H7 (cell line): ENCODE measurements at regions not wholly inside any gene's neighbourhood (a gene's known extent, or its start where the extent isn't known, plus 50 kb on each side); places are given as distances from the start of the nearest gene placed in this dataset.
"Not testable (repeated sequence)": the region's sequence is repeated elsewhere in the genome, so short reads cannot be mapped to it uniquely, and the experiment has no call there.

Experiments used
- DNase-seq: peaks from one replicate; pipeline ENCODE4 v3.0.0; 2012
- H3K27me3 ChIP-seq: 2 replicates; pipeline ENCODE4 v1.6.0; 2011; ENCODE audit warnings: mild to moderate bottlenecking, low read length; ENCODE audit not compliant: control insufficient read depth, insufficient read depth
- H3K36me3 ChIP-seq: replicated peaks from 2 replicates; pipeline ENCODE4 v1.5.1; 2011; ENCODE audit warnings: low read length; ENCODE audit not compliant: control insufficient read depth, insufficient read depth
- H3K4me3 ChIP-seq: 2 replicates; pipeline ENCODE4 v1.5.1; 2011; ENCODE audit warnings: low read depth, mild to moderate bottlenecking, control low read depth, low read length, moderate library complexity; ENCODE audit not compliant: insufficient read depth

DNA sequence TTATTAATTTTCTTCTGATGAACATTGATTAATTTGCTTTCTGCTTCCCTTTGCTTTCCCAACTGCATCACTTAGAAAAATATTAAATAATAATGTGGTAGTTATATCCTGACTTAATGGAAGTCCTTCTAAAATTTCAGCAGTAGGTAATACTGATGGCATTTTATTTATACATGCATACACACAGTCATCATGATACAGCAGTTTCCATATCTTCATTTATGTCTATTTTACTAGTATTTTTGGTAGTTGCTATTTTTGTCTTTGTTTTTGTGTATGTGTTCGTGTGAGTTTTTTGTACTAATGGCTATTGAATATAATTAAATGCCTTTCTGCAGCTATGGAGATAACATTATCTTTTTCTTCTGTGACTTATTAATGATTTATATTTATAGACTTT lies 484.7 kb upstream of the CNTN5 start:
- H3K27me3 ChIP-seq, result no peaks in the 10 kb centered on the region; the same call in 1 of the 2 replicates
- no peak overlapping the region for H3K4me3 ChIP-seq
- DNase-seq, result no peak
- no peaks in the 10 kb centered on the region for H3K36me3 ChIP-seq

DNA sequence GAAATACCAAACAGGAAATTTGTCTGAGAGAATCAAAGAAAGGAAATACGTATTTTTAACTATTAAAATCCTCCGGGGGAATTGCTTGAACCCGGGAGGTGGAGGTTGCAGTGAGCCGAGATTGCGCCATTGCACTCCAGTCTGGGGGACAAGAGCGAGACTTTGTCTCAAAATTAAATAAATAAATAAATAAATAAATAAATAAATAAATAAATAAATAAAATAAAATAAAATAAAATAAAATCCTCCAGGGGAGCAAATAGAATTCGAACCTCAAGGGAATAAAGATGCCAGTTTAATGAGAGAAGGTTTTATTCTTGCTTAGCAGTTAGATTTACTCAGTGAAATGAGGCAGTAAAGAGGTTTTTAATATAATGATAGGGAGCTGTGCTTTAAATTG lies 482.4 kb upstream of the CNTN5 start:
- H3K36me3 ChIP-seq, H3K27me3 ChIP-seq, H3K4me3 ChIP-seq, DNase-seq: not testable (repeated sequence)

DNA sequence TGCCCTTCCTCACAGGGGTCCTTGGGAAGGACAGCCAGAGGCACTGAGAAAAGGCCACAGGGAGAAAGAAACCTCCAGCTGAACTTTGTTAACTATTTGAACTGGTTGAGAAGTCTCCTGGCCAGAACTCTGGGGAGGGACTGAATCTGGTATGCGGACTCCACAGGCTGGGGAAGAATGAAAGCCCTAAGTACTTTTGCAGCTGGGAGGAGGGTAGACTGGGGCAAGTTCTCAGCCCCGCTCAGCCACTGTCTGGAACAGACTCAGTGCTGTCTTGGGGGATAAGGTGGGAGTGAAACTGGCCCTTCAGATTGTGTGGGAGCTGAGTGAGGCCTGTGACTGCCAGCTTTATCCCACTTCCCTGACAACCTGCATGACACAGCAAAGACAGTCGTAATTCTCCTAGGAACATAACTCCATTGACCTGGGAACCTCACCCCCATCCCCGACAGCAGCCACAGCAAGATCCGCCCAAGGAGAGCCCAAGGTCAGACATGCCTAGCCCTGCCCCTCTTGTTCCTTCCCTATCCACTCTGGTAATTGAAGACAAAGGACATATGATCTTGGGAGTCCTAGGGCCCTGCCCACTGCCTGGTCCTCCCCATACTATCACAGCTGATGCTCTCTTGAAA lies 475.1 kb upstream of the CNTN5 start:
- Histone ChIP-seq H3K27me3 (no peaks in the 10 kb centered on the region), H3K4me3 (no peak overlapping the region), H3K36me3 (no peaks in the 10 kb centered on the region)
- DNase-seq, result no peak

DNA sequence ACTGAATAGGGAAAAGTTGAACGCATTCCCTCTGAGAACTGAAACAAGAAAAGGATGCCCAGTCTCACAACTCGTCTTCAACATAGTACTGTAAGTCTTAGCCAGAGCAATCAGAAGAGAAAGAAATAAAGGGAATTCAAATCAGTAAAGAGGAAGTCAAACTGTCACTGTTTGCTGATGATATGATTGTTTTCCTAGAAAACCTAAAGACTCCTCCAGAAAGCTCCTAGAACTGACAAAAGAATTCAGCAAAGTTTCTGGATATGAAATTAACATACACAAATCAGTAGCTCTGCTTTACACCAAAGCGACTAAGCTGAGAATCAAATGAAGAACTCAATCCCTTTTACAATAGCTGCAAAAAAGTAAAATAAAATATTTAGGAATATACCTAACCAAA lies 471.2 kb upstream of the CNTN5 start:
- no peak for DNase-seq
- H3K36me3 ChIP-seq, result no peaks in the 10 kb centered on the region
- H3K4me3 ChIP-seq, result no peak overlapping the region
- H3K27me3 ChIP-seq, result no peaks in the 10 kb centered on the region

DNA sequence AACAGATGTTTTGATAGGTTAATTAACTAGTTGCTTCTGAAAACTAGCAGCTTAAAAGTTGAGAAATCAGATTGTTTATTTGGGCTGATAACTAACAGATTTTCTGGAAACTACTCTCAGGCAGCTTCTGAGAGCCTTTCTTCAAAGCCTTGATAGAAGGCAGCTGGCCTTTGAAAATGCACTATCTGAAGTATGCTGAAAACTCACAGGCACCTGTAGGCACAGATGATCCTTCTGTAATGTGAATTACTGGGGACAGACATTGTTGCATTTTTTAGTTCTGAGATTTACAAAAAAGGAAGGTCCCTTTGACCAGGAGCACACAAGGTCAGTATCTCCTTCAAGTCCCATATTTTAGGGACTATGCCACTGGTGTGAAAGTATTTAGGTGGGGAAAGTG lies 460.8 kb upstream of the CNTN5 start:
- Histone ChIP-seq H3K27me3 (no peaks in the 10 kb centered on the region), H3K4me3 (no peak overlapping the region), H3K36me3 (no peaks in the 10 kb centered on the region)
- no peak for DNase-seq

DNA sequence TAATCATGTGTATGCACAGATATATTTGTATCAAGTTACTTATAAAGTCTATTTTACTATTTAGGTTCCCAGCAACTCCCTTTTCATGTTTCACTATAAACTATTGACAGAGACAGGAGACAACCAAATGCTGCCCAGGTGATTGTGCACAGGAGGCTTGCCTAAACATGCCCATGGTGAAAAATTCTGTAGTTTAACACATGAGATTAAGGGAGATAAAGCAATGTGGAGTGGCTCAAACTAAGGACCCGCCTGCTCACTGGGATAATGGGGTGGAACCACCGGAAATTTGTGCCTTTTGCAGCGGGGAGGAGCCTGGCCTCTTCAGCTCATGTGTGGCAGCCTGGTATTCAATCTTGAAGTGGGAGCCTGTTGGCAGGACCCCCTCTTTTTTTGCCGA lies 459.5 kb upstream of the CNTN5 start:
- no peak overlapping the region for H3K4me3 ChIP-seq
- H3K27me3 ChIP-seq, result no peaks in the 10 kb centered on the region
- no peaks in the 10 kb centered on the region for H3K36me3 ChIP-seq
- DNase-seq, result no peak

DNA sequence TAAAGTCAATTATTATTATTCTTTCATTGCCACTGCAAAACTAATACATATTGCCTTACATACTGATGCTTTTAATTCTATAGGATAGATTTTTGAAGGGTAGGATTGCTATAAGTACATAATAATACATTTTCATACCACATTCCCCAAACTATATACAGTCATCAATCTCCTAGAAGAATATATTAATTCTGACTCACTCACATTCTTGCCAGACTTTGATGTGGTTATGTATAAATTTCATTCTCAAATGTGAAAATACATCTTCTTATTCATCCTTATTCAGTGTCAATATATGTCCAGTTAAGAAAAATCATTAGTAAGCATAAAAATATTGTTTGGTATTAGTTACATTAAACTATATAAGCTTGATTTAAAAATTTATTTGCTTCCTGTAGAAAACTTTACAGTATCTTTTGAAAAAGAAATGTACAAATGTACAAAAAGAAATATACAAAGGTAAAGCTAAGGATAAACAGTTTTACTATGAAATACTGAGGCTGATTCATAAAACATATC lies 458.8 kb upstream of the CNTN5 start:
- no peak for DNase-seq
- no peaks in the 10 kb centered on the region for H3K27me3 ChIP-seq
- no peak overlapping the region for H3K4me3 ChIP-seq
- H3K36me3 ChIP-seq, result no peaks in the 10 kb centered on the region

DNA sequence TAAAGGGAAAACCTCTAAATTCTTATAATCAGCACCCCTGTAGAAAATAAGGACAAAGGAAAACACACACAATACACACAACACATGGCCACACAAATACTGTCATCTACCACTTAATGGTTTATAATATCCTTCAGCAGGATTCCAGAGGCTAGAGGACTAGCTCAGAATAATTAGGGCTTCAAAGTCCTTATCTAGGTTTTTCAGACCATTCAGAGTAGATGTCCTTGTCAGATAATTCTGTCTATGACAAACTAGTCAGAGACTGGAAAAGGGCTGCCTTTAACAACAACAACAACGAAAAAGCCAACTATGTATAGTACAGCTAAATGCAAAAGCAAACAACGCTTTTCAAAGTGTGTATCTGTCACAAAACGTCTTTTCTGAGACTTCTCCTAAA lies 456.5 kb upstream of the CNTN5 start:
- Histone ChIP-seq H3K27me3 (no peaks in the 10 kb centered on the region), H3K4me3 (no peak overlapping the region), H3K36me3 (no peaks in the 10 kb centered on the region)
- DNase-seq, result no peak

DNA sequence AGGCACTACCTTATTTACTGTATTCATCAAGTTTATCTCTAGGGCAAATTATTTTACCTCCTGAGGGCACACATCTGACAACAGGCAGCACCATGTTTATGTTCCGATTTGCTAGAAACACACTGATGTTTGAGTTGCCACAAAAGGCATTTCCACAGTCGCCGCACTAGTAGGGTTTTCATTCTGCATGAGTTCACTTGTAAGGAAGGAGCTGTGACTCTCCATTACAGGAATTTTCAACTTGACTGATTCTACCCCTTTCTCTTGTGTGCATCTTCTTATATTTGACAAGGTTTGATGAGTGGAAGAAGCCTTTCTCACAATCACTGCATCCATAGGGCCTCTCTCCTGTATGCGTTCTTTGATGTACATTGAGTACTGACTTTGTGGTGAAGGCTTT lies 455.9 kb upstream of the CNTN5 start:
- Histone ChIP-seq H3K36me3 (no peaks in the 10 kb centered on the region), H3K4me3 (no peak overlapping the region), H3K27me3 (no peaks in the 10 kb centered on the region)
- DNase-seq, result no peak

DNA sequence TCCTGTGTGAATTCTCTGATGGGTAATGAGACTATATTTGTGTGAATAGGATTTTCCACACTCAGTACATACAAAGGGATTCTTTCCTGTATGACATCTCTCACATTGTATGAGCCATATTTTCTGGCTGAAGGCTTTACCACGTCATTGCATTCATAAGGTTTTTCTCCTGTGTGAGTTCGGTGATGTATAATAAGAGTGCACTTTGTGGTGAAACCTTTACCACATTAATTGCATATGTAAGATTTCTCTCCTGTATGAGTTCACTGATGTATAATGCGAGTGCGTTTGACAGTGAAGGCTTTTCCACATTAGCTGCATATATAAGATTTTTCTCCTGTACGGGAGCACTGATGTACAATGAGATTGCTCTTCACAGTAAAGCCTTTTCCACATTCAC lies 455.4 kb upstream of the CNTN5 start:
- H3K4me3 ChIP-seq, result no peak overlapping the region
- no peaks in the 10 kb centered on the region for H3K27me3 ChIP-seq
- no peaks in the 10 kb centered on the region for H3K36me3 ChIP-seq
- DNase-seq, result no peak

DNA sequence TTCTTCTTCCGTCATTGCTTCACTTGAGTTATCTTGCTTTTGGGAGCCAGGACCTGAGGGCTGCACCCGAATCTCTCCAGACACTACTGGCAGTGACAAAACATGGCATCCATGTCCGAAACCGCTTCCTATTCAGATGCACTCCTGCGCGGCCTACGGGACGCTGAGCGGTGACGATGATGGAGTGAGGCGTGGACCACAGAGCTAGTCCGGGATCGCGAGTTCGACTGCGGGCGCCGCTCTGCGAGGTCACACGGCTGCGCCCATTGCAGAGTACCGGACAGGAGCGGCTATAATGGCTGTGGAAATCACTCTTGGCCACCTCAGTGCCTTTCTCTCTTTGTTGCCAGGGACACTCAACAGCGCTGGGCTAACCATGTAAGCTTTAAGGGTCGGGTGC lies 453.8 kb upstream of the CNTN5 start:
- no peak overlapping the region for H3K4me3 ChIP-seq

DNA sequence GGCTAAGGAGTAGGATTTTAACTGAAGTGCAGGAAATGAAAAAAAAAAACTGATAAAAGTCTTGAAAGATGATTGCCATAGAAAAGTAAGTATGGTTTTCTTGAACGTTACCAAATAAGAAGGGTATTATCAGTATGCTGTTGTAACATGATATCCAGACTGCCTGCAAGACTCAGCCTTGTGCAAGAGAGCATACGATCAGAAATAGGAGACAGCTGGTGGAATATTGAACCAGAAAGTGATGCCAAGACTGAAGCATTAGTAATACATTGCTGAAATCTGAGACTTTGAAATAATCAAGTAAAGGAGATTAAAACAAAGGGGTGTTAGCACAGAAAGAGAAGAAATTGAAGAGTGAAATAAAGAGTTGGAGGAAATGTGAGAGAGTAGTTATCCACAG lies 452.7 kb upstream of the CNTN5 start:
- Histone ChIP-seq H3K36me3 (no peaks in the 10 kb centered on the region), H3K4me3 (no peak overlapping the region), H3K27me3 (no peaks in the 10 kb centered on the region)
- DNase-seq, result no peak

More for the DNA sequence above, 453.8 kb upstream of the CNTN5 start:
- Histone ChIP-seq H3K36me3 (no peaks in the 10 kb centered on the region), H3K27me3 (no peaks in the 10 kb centered on the region)
- no peak for DNase-seq

DNA sequence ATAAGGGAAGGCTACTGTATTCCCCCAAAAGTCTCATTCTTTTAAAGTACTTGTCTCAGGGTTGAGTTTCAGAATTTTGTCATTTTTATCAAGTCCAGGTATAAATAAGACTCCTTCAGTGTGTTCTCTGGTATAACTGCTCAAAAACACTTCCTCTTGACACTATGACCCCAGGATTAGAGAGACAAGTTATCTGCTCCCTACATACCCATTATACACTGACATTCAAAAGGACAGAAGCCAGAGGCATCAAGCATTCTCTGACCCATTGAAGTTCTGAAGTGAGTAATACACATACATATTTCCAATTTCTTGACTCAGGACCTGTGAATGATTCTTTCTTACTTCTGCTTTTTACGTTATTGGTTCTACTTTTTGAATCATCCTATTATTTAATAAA lies 447.8 kb upstream of the CNTN5 start:
- Histone ChIP-seq H3K36me3 (no peaks in the 10 kb centered on the region), H3K4me3 (no peak overlapping the region), H3K27me3 (no peaks in the 10 kb centered on the region)
- DNase-seq, result no peak

DNA sequence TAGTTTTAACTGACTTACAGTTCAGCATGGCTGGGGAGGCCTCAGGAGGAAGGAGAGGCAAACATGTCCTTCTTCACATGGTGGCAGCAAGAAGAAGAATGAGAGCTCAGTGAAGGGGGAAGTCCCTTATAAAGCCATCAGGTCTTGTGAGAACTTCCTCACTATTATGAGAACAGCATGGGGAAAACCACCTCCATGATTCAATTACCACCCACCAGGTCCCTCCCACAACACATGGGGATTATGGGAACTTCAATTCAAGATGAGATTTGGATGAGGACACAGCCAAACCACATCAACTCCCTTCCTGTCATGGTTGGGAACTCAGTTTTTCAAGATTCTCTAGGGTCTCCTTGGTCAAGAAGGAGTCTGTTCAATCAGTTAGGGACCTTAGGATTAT lies 432.9 kb upstream of the CNTN5 start:
- DNase-seq, result no peak
- no peak overlapping the region for H3K4me3 ChIP-seq
- H3K27me3 ChIP-seq, result no peaks in the 10 kb centered on the region
- no peaks in the 10 kb centered on the region for H3K36me3 ChIP-seq

DNA sequence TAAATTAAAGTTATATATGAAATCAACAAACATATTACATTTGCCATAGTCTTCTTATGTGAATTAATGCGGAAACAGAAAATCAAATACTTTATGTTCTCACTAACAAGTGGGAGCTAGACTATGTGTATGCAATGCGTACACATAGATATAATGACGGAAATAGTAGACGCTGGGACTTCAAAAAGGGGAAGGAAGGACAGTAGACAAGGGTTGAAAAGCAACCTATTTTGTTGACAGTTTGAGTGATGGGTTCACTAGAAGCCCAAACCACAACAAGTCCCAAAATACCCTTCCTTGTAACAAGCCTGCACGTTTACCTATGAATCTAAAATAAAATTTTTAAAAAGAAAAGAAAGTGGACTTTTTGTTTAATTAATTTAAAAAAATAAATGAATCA lies 430.8 kb upstream of the CNTN5 start:
- Histone ChIP-seq H3K27me3 (no peaks in the 10 kb centered on the region), H3K4me3 (no peak overlapping the region), H3K36me3 (no peaks in the 10 kb centered on the region)
- no peak for DNase-seq

DNA sequence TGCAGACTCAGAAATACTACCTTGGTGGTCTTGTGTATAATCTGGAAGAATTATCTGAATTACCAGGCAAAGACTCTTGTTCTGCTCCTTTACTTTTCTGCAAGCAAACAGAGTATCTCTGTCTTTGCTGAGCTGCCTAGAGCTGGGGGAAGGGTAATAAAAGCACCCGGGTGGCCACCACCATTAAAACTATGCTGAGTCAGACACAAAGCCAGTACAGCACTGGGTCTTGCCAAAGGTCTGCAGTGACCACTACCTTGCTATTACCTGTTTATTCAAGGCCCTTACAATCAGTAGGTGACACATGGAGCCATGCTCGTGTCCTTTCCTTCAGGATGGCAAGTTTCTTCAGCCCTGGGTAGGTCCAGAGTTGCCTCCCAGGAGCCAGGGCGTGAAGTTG lies 420.6 kb upstream of the CNTN5 start:
- Histone ChIP-seq H3K36me3 (no peaks in the 10 kb centered on the region), H3K4me3 (no peak overlapping the region), H3K27me3 (no peaks in the 10 kb centered on the region)
- DNase-seq, result no peak
